ENCODE measurements at regions not wholly inside any gene's neighbourhood (a gene's known extent, or its start where the extent isn't known, plus 50 kb on each side); places are given as distances from the start of the nearest gene placed in this dataset.
A peak's percentile ranks its signal among the peaks of the same experiment; 100 is the strongest.

DNA sequence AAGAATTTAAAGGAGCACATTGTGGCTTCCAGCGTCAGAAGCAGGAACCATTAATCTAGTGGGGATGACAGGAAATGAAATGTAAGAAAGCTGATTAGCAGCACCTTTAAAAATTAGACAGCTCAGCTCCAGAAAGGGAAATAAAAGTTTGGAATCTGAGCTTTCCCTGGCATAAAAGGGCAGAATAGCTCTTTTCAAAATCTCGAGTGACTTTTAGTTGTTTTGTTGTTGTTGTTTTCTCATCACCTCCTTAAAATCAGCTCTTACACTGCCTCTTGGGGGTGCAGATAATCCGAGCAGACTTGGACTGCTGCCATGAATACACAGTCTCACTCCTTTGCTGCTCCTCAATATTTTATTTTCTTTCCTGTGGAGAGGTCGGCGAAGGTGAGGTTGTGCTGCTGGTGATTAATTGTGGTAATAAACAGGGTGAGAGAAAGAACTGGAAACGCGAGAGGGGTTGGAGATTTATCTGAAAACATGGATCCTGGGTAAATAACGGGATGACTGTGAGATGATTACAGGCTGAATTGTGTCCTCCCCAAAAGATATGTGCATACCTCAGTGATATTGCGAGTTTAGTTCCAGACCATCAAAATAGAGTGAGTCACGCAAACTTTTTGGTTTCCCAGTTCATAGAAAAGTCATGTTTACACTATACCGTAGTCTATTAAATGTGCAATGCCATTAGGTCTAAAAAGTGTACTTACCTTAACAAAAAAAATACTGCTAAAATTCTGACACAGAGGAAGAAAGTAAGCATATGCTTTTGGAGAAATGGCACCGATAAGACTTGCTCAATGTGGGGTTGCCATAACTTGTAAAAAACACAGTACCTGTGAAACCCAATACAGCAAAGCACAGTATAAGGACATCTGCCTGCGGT, 787.7 kb downstream of the UQCRFS1 start:
- peak; percentile 22 for DNase-seq (ENCODE audit: low read depth, low spot score)
- H3K4me3 ChIP-seq (ENCODE audit: low read depth, low read length): no peak overlapping the region
- in situ Hi-C loops (cut with HindIII; ENCODE audit: low sequenced_read_pairs): no loop called here
- no peak for TF ChIP-seq CTCF (IDR thresholded peaks at IDR 0.05; ENCODE audit: low read depth, low read length)

GRCh38 chr19:28424662-28425045, 788.3 kb downstream of the UQCRFS1 start:
- in situ Hi-C loops (cut with HindIII; ENCODE audit: low sequenced_read_pairs): no loop called here
- TF ChIP-seq CTCF (IDR thresholded peaks at IDR 0.05; ENCODE audit: low read depth, low read length): no peak
- H3K4me3 ChIP-seq (ENCODE audit: low read depth, low read length): no peak overlapping the region
- DNase-seq (ENCODE audit: low read depth, low spot score): no peak

DNA sequence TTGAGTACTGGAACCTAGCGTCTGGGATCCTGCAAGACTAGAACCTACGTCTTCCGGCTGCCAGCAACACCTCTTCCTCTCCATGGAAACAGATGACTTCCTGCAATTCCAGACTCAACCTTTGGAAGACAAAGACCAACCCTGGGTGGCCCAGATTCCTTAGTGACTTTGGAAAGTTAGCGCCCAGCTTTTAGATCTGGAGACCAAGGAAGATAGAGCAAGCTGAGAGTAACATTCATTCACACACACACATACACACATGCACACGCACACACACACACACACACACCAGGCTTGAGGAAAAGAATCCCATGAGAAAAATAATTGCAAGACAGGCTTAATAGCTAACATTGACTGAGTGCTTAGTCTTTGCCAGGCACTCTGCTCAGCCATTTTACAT, 788.9 kb downstream of the UQCRFS1 start:
- no peak for DNase-seq (ENCODE audit: low read depth, low spot score)
- TF ChIP-seq CTCF (IDR thresholded peaks at IDR 0.05; ENCODE audit: low read depth, low read length): no peak
- in situ Hi-C loops (cut with HindIII; ENCODE audit: low sequenced_read_pairs): no loop called here
- no peak overlapping the region for H3K4me3 ChIP-seq (ENCODE audit: low read depth, low read length)

DNA sequence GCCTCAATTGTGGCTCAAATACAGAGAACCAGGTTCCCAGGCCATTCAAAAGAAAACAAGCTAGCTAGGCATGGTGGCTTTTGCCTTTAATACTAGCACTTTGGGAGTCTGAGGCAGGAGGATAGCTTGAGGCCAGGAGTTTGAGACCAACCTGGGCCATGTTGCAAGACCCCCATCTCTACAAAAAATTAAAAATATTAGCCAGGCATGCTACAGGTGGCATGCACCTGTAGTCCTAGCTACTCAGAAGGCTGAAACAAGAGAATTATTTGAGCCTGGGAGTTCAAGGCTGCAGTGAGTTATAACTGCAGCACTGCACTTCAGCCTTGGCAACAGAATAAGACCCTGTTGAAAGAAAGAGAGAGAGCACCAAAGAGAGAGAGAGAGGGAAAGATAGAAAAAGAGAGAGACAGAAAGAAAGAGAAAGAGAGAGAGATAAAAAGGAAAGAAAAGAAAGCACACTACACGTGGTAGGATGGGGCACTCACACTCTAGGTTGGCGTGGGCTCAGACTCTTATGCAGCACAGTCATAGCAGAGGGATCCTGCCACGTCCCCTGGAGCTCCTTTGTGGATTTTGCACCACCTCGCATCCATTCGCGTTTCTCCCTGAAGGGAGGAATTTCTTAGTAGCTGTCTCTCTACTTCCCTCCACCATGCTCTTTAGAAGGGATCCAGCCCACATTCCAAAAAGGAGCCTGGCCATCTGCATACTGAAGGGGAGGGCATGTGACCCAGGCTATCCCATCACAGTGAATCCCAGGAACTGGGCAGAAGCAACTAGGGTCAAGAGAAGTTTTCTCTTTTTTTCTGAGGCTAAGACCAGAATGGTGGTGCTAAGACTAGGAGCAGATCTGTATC, 789.9 kb downstream of the UQCRFS1 start:
- H3K4me3 ChIP-seq (ENCODE audit: low read depth, low read length): no peak overlapping the region
- TF ChIP-seq CTCF (IDR thresholded peaks at IDR 0.05; ENCODE audit: low read depth, low read length): no peak
- in situ Hi-C loops (cut with HindIII; ENCODE audit: low sequenced_read_pairs): no loop called here
- DNase-seq (ENCODE audit: low read depth, low spot score): no peak

GRCh38 chr19:28422046-28422445, 790.9 kb downstream of the UQCRFS1 start:
- TF ChIP-seq CTCF (IDR thresholded peaks at IDR 0.05; ENCODE audit: low read depth, low read length): no peak
- no peak overlapping the region for H3K4me3 ChIP-seq (ENCODE audit: low read depth, low read length)
- in situ Hi-C loops (cut with HindIII; ENCODE audit: low sequenced_read_pairs): no loop called here
- DNase-seq (ENCODE audit: low read depth, low spot score): no peak

GRCh38 chr19:28420811-28421550, 792.0 kb downstream of the UQCRFS1 start:
- in situ Hi-C loops (cut with HindIII; ENCODE audit: low sequenced_read_pairs): no loop called here
- H3K4me3 ChIP-seq (ENCODE audit: low read depth, low read length): no peak overlapping the region
- TF ChIP-seq CTCF (IDR thresholded peaks at IDR 0.05; ENCODE audit: low read depth, low read length): no peak
- DNase-seq (ENCODE audit: low read depth, low spot score): no peak

Measured in astrocyte of the spinal cord (primary cell).